ENCODE measurements at regions not wholly inside any gene's neighbourhood (a gene's known extent, or its start where the extent isn't known, plus 50 kb on each side); places are given as distances from the start of the nearest gene placed in this dataset.

DNA sequence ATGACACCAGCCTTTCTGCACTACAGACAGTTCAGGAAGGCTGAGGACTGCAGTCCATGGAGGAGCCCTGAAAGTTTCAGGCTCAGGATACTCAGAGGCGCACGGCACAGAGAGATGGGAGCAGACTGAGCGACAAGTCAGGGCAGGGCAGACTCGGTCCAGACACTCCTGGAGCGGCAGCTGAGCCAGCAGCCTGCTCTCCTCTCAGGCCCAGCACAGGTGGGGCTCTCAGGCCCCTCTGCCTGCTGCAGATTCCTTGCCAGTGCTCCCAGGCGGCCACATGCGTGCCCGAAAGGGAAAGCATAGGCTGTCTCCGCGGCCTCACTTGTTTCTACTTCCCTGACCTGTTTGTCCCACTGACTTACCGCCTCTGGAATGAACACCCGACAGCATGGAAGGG is 228.3 kb downstream of the IRX2 start:
- TF ChIP-seq, protein P1, sequence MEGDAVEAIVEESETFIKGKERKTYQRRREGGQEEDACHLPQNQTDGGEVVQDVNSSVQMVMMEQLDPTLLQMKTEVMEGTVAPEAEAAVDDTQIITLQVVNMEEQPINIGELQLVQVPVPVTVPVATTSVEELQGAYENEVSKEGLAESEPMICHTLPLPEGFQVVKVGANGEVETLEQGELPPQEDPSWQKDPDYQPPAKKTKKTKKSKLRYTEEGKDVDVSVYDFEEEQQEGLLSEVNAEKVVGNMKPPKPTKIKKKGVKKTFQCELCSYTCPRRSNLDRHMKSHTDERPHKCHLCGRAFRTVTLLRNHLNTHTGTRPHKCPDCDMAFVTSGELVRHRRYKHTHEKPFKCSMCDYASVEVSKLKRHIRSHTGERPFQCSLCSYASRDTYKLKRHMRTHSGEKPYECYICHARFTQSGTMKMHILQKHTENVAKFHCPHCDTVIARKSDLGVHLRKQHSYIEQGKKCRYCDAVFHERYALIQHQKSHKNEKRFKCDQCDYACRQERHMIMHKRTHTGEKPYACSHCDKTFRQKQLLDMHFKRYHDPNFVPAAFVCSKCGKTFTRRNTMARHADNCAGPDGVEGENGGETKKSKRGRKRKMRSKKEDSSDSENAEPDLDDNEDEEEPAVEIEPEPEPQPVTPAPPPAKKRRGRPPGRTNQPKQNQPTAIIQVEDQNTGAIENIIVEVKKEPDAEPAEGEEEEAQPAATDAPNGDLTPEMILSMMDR (IDR thresholded peaks at IDR 0.05): no peak
- Histone ChIP-seq H3K9ac (ENCODE audit: low read depth in 2 of 2, low read length in 2 of 2) (no peak overlapping the region), H3K27ac (no peak overlapping the region), H3K9me3 (peaks cover 4% of the 10 kb centered on the region), H3K4me1 (no peaks in the 10 kb centered on the region), H3K36me3 (no peaks in the 10 kb centered on the region), H3K27me3 (no peaks in the 10 kb centered on the region), H3K4me3 (no peak overlapping the region)
- DNase-seq: no peak
- intact Hi-C loops (cut with DNase I): no loop called here

DNA sequence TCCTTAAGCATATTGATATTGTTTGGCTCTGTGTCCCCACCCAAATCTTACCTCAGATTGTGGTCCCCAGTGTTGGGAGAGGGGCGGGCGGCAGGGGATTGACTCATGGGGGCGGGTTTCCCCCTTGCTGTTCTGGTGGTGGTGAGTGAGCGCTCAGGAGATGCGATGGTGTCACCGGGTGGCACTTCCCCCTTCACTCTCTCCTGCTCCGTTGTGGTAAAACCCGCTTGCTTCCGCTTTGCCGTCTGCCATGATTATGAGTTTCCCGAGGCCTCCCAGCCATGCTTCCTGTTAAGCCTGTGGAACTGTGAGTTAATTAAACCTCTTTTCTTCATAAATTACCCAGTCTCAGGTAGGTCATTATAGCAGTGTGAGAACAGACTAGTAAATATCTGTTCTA is 229.1 kb downstream of the IRX2 start:
- H3K36me3 ChIP-seq: no peaks in the 10 kb centered on the region
- peaks cover 4% of the 10 kb centered on the region for H3K9me3 ChIP-seq
- H3K4me3 ChIP-seq: no peak overlapping the region
- intact Hi-C loops (cut with DNase I): no loop called here
- no peaks in the 10 kb centered on the region for H3K4me1 ChIP-seq
- no peak overlapping the region for H3K27ac ChIP-seq
- DNase-seq: no peak
- no peak overlapping the region for H3K9ac ChIP-seq (ENCODE audit: low read depth in 2 of 2, low read length in 2 of 2)
- H3K27me3 ChIP-seq: no peaks in the 10 kb centered on the region
- TF ChIP-seq, protein P1 (IDR thresholded peaks at IDR 0.05): no peak

DNA sequence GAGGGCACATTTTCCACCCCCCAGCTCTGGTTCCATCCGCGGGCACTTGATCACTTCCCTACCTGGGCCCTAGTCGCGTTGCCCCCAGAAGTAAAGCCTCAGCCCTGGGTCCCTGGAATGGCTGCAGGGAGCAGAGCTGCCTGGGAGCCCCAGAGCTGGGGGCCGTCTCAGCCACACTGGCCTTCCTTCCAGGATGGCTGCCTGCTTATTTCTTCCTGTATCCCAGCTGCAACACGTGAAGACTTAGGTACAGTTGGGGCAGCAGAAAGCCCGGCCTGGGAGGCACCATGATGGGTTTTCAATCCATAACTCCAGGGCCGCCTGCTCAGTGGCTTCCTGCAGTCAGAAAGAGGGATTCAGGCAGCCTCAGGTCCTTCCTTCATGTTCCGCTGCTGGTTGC is 232.3 kb downstream of the IRX2 start:
- H3K4me1 ChIP-seq: no peaks in the 10 kb centered on the region
- H3K9ac ChIP-seq (ENCODE audit: low read depth in 2 of 2, low read length in 2 of 2): no peak overlapping the region
- no peak for DNase-seq
- H3K36me3 ChIP-seq: no peaks in the 10 kb centered on the region
- TF ChIP-seq, protein P1 (IDR thresholded peaks at IDR 0.05): no peak
- no peaks in the 10 kb centered on the region for H3K9me3 ChIP-seq
- intact Hi-C loops (cut with DNase I): no loop called here
- no peak overlapping the region for H3K27ac ChIP-seq
- no peak overlapping the region for H3K4me3 ChIP-seq
- H3K27me3 ChIP-seq: no peaks in the 10 kb centered on the region

DNA sequence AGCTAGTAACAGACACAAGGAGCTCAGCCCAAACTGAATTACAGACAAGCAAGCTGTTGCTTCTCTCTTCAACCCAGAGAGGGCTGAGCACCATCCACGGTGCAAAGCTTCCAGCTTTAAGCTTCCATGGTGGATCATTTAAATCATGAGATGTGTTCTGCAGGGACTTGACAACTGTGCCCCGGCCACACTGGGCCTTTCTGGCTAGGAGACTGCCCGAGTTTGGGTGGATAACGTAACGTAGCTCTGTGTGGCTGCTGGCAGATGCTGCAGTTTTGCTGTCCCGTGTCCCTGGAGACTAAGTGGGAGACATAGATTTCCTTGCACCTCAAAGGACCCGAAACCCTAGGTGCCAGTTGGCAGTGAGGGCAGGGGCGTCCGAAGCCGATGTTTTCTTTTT is 234.0 kb downstream of the IRX2 start:
- no peaks in the 10 kb centered on the region for H3K36me3 ChIP-seq
- no peak for DNase-seq
- no peaks in the 10 kb centered on the region for H3K4me1 ChIP-seq
- TF ChIP-seq, protein P1 (IDR thresholded peaks at IDR 0.05): no peak
- H3K4me3 ChIP-seq: no peak overlapping the region
- intact Hi-C loops (cut with DNase I): no loop called here
- no peak overlapping the region for H3K9ac ChIP-seq (ENCODE audit: low read depth in 2 of 2, low read length in 2 of 2)
- no peaks in the 10 kb centered on the region for H3K27me3 ChIP-seq
- no peaks in the 10 kb centered on the region for H3K9me3 ChIP-seq
- no peak overlapping the region for H3K27ac ChIP-seq

DNA sequence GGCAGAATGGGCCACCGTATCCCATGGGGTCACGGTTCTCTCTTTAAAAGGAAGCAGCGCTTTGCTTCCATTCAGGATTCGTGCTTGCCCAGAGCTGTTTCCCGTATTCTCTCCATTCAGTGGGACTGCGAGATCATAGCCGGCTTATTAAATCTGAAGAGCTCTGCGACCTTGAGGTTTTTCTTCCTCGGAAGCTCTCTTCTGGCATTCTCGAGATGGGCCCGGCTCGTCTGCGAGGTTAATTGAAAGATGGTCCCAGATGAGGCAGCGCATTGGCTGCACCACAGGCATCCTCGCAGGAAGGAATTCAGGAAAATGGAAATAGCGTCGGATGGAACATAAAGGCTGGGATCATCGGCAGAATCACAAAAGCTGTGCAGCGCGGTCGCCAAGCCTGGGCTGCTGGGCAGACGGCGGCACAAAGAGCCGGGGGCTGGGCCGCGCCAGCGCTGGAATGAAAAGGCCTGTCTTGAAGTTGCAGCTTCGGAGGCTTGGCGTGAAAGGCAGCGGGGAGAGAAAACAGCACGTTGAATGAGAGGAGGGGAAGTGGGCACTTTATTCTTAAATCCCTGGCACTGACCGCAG is 236.2 kb downstream of the IRX2 start:
- H3K4me1 ChIP-seq: no peaks in the 10 kb centered on the region
- DNase-seq: no peak
- no peaks in the 10 kb centered on the region for H3K36me3 ChIP-seq
- no peaks in the 10 kb centered on the region for H3K27me3 ChIP-seq
- no peak overlapping the region for H3K27ac ChIP-seq
- no peak overlapping the region for H3K4me3 ChIP-seq
- H3K9me3 ChIP-seq: no peaks in the 10 kb centered on the region
- no peak overlapping the region for H3K9ac ChIP-seq (ENCODE audit: low read depth in 2 of 2, low read length in 2 of 2)
- TF ChIP-seq, protein P1 (IDR thresholded peaks at IDR 0.05): no peak
- intact Hi-C loops (cut with DNase I): no loop called here

Data from colonic mucosa (tissue), 4 donors.